ENCODE measurements at regions not wholly inside any gene's neighbourhood (a gene's known extent, or its start where the extent isn't known, plus 50 kb on each side); places are given as distances from the start of the nearest gene placed in this dataset.

- TF ChIP-seq POLR2A (IDR thresholded peaks at IDR 0.05), result no peak
- no peak for TF ChIP-seq CTCF (IDR thresholded peaks at IDR 0.05)
- TF ChIP-seq POLR2AphosphoS5 (IDR thresholded peaks at IDR 0.05), result no peak
These were observed 482.8 kb upstream of the HTR2C start for GRCh38 chrX:114101081-114101480.
